ENCODE measurements at regions not wholly inside any gene's neighbourhood (a gene's known extent, or its start where the extent isn't known, plus 50 kb on each side); places are given as distances from the start of the nearest gene placed in this dataset.

DNA sequence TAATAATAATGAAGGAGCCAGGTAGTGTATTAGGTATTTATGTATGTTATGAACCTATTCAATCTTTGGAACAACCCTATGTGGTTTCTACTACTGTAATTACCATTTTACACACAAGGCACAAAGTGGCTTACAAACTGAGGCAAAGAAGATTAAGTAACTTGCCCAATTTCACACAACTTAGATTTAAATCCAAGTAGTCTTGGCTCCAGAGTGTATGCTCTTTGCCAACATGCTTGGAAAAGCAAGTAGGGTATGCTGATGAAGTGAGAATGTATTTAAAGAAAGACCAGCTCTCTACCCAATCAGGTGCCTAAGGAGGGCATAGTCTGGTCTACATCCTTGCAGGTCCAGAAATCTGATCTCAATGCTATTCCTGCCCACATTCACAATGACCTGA lies 463.2 kb downstream of the METTL15 start:
- Histone ChIP-seq H3K79me2 (ENCODE audit: insufficient read depth) (no peaks in the 10 kb centered on the region), H3F3A (replicated peaks; ENCODE audit: insufficient read depth) (no peaks in the 10 kb centered on the region), H3K36me3 (replicated peaks in 1 of 2; ENCODE audit: control insufficient read depth in 1 of 2, insufficient read depth in 2 of 2, low read length in 1 of 2) (no peaks in the 10 kb centered on the region), H3K4me1 (ENCODE audit: control insufficient read depth in 1 of 2, insufficient read depth in 2 of 2, low read depth in 1 of 2, low read length in 1 of 2) (peaks cover 2 to 5% of the 10 kb centered on the region in 2 experiments; a peak in 2 of 4 replicates), H3K27ac (ENCODE audit: low read depth in 2 of 2, low read length in 1 of 2) (no peak overlapping the region), H3K9me2 (no peaks in the 10 kb centered on the region), H3K9me3 (no peaks in the 10 kb centered on the region), H3K4me3 (ENCODE audit: low read depth in 2 of 2, low read length in 1 of 2) (no peak overlapping the region), H3K9ac (no peak overlapping the region), H4K20me1 (ENCODE audit: insufficient read depth) (no peaks in the 10 kb centered on the region), H3K27me3 (ENCODE audit: insufficient read depth) (no peaks in the 10 kb centered on the region), H3K4me2 (no peak overlapping the region), H2AFZ (ENCODE audit: low read depth) (no peak overlapping the region)
- CTCF ChIA-PET: no interaction called here
- TF ChIP-seq EZH2phosphoT487 (IDR thresholded peaks at IDR 0.05; ENCODE audit: borderline replicate concordance, low read depth): no peak
- no peak for TF ChIP-seq NFIC (IDR thresholded peaks at IDR 0.05; ENCODE audit: borderline replicate concordance)
- TF ChIP-seq SIN3A (IDR thresholded peaks at IDR 0.05; ENCODE audit: borderline replicate concordance, low read depth, low read length): no peak
- TF ChIP-seq SMC3 (IDR thresholded peaks at IDR 0.05; ENCODE audit: low read depth, low read length): no peak
- TF ChIP-seq EP300 (IDR thresholded peaks at IDR 0.05; ENCODE audit: borderline replicate concordance in 1 of 2, low read depth in 1 of 2, low read length in 1 of 2): no peak
- no peak for TF ChIP-seq FOSL2 (IDR thresholded peaks at IDR 0.05; ENCODE audit: borderline replicate concordance, low read depth)
- no peak for TF ChIP-seq MEF2A (IDR thresholded peaks at IDR 0.05; ENCODE audit: borderline replicate concordance, low read depth)
- POLR2A ChIA-PET: no interaction called here
- no peak for DNase-seq

DNA sequence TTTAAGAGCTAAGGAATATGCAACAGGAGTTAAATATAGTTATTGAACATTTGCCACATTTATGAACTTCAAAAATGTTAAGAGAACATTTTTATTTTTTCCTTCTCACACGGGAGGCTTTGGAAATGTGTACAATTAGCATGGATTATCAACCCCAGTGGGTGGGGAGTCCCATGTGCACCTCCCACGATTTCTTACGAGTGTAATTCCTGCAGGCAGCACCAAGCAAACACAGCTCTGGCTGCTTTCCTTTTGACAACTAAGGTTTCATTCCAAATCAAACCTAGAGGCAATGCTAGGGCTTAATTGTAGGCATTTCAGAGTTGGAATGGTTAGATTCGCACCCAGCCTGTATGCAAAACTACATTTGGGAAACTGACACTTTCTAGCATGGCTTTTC lies 460.9 kb downstream of the METTL15 start:
- no peaks in the 10 kb centered on the region for H3K36me3 ChIP-seq (replicated peaks in 1 of 2; ENCODE audit: control insufficient read depth in 1 of 2, insufficient read depth in 2 of 2, low read length in 1 of 2)
- CTCF ChIA-PET: no interaction called here
- TF ChIP-seq, protein P1, sequence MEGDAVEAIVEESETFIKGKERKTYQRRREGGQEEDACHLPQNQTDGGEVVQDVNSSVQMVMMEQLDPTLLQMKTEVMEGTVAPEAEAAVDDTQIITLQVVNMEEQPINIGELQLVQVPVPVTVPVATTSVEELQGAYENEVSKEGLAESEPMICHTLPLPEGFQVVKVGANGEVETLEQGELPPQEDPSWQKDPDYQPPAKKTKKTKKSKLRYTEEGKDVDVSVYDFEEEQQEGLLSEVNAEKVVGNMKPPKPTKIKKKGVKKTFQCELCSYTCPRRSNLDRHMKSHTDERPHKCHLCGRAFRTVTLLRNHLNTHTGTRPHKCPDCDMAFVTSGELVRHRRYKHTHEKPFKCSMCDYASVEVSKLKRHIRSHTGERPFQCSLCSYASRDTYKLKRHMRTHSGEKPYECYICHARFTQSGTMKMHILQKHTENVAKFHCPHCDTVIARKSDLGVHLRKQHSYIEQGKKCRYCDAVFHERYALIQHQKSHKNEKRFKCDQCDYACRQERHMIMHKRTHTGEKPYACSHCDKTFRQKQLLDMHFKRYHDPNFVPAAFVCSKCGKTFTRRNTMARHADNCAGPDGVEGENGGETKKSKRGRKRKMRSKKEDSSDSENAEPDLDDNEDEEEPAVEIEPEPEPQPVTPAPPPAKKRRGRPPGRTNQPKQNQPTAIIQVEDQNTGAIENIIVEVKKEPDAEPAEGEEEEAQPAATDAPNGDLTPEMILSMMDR (IDR thresholded peaks at IDR 0.05): no peak
- TF ChIP-seq SIN3A (IDR thresholded peaks at IDR 0.05; ENCODE audit: borderline replicate concordance, low read depth, low read length) (no peak), RXRA (IDR thresholded peaks at IDR 0.05; ENCODE audit: borderline replicate concordance, low read depth) (no peak)
- no peaks in the 10 kb centered on the region for H3K9me3 ChIP-seq
- peaks cover 2 to 9% of the 10 kb centered on the region in 2 experiments; a peak in 2 of 4 replicates for H3K4me1 ChIP-seq (ENCODE audit: control insufficient read depth in 1 of 2, insufficient read depth in 2 of 2, low read depth in 1 of 2, low read length in 1 of 2)
- H3K27me3 ChIP-seq (ENCODE audit: insufficient read depth): no peaks in the 10 kb centered on the region
- H3K4me2 ChIP-seq: no peak overlapping the region
- H3K27ac ChIP-seq (ENCODE audit: low read depth in 2 of 2, low read length in 1 of 2): no peak overlapping the region
- no peaks in the 10 kb centered on the region for H3K9me2 ChIP-seq
- WGBS (ENCODE audit: low lambda C conversion rate): 67% methylated on average over 4 of the region's 4 CpGs
- no peak overlapping the region for H2AFZ ChIP-seq (ENCODE audit: low read depth)
- no peak overlapping the region for H3K4me3 ChIP-seq (ENCODE audit: low read depth in 2 of 2, low read length in 1 of 2)
- H3K79me2 ChIP-seq (ENCODE audit: insufficient read depth): no peaks in the 10 kb centered on the region
- no peak overlapping the region for H3K9ac ChIP-seq
- DNase-seq: no peak
- H3F3A ChIP-seq (replicated peaks; ENCODE audit: insufficient read depth): no peaks in the 10 kb centered on the region
- H4K20me1 ChIP-seq (ENCODE audit: insufficient read depth): no peaks in the 10 kb centered on the region
- POLR2A ChIA-PET: no interaction called here
